Tibial nerve (tissue), 4 donors: ENCODE measurements at regions not wholly inside any gene's neighbourhood (a gene's known extent, or its start where the extent isn't known, plus 50 kb on each side); places are given as distances from the start of the nearest gene placed in this dataset.

Experiments used
- EP300 ChIP-seq, 2 donors: sonication (generic); formaldehyde crosslinking; IDR thresholded peaks; one replicate each; pipeline ENCODE4 v1.6.1; 2017; ENCODE audit warnings: antibody characterized with exemption in 2 of 2, mild to moderate bottlenecking in 1 of 2
- POLR2A ChIP-seq, 2 donors: fragments of 450-650 bp; IDR thresholded peaks; one replicate each; pipeline ENCODE4 v1.6.1; 2017; ENCODE audit warnings: antibody characterized with exemption in 2 of 2, mild to moderate bottlenecking in 2 of 2, moderate library complexity in 2 of 2
- TF ChIP-seq, protein P1 (sequence below), 5 experiments: fragments of 200-600 bp in 3 of 5; fragments of 450-650 bp in 2 of 5; sonication (generic) in 3 of 5; IDR thresholded peaks; one replicate each; pipeline ENCODE4 v1.5.1; 2016 to 2019; ENCODE audit warnings: antibody characterized with exemption in 5 of 5, mild to moderate bottlenecking in 3 of 5, moderate library complexity in 2 of 5

DNA sequence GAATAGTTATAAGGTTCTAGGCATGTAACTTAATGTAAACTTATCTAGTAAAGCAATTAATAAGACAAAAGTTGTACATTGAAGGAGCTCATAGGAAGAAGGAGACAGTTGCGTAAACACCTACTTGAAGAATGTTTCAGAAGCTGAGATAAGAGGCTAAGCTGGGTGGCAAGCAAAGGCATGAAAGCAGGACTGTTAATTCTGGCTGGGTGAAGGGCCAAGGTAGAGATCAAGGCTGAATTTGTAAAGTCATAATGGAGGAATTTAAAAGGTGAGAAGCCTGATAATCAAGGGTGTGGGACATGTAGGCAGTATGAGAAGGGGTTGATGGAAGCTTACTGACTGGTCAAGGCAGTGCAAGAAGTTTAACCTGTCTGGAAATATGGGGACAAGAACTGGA, 80.4 kb upstream of the TGFBR2 start:
- TF ChIP-seq, protein P1, sequence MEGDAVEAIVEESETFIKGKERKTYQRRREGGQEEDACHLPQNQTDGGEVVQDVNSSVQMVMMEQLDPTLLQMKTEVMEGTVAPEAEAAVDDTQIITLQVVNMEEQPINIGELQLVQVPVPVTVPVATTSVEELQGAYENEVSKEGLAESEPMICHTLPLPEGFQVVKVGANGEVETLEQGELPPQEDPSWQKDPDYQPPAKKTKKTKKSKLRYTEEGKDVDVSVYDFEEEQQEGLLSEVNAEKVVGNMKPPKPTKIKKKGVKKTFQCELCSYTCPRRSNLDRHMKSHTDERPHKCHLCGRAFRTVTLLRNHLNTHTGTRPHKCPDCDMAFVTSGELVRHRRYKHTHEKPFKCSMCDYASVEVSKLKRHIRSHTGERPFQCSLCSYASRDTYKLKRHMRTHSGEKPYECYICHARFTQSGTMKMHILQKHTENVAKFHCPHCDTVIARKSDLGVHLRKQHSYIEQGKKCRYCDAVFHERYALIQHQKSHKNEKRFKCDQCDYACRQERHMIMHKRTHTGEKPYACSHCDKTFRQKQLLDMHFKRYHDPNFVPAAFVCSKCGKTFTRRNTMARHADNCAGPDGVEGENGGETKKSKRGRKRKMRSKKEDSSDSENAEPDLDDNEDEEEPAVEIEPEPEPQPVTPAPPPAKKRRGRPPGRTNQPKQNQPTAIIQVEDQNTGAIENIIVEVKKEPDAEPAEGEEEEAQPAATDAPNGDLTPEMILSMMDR (IDR thresholded peaks at IDR 0.05), result no peak
- TF ChIP-seq POLR2A (IDR thresholded peaks at IDR 0.05) (no peak), EP300 (IDR thresholded peaks at IDR 0.05) (no peak)
